H9 (cell line): ENCODE measurements at regions not wholly inside any gene's neighbourhood (a gene's known extent, or its start where the extent isn't known, plus 50 kb on each side); places are given as distances from the start of the nearest gene placed in this dataset.

Experiments
- DNase-seq: peaks from one replicate; pipeline ENCODE4 v3.0.0-alpha.2; 2017
- H2AFZ ChIP-seq: one replicate; pipeline ENCODE4 v1.6.1; 2013; ENCODE audit warnings: mild to moderate bottlenecking, low read length, control low read depth, moderate library complexity
- H2AK5ac ChIP-seq: 2 replicates; pipeline ENCODE4 v1.6.1; 2013; ENCODE audit warnings: low read length, control low read depth, mixed read lengths; ENCODE audit not compliant: insufficient read length
- H2BK120ac ChIP-seq: one replicate; pipeline ENCODE4 v1.6.1; 2013; ENCODE audit warnings: low read depth, mild to moderate bottlenecking, low read length, control low read depth, inconsistent platforms; ENCODE audit not compliant: poor library complexity, severe bottlenecking
- H2BK12ac ChIP-seq: 2 replicates; pipeline ENCODE4 v1.6.1; 2013; ENCODE audit warnings: low read length, control low read depth, mixed read lengths, low read depth; ENCODE audit not compliant: insufficient read length
- H2BK15ac ChIP-seq: 2 replicates; pipeline ENCODE4 v1.6.1; 2013; ENCODE audit warnings: low read depth, low read length, control low read depth
- H2BK20ac ChIP-seq: one replicate; pipeline ENCODE4 v1.6.1; 2013; ENCODE audit warnings: low read depth, mild to moderate bottlenecking, low read length, control low read depth, inconsistent platforms; ENCODE audit not compliant: poor library complexity, severe bottlenecking
- H2BK5ac ChIP-seq: 2 replicates; pipeline ENCODE4 v1.6.1; 2013; ENCODE audit warnings: low read length, control low read depth, mixed read lengths; ENCODE audit not compliant: insufficient read length
- H3K14ac ChIP-seq: 2 replicates; pipeline ENCODE4 v1.6.1; 2013; ENCODE audit warnings: low read length, control low read depth; ENCODE audit not compliant: insufficient read depth
- H3K18ac ChIP-seq: 2 replicates; pipeline ENCODE4 v1.6.1; 2013; ENCODE audit warnings: low read depth, mild to moderate bottlenecking, mixed read lengths, low read length, control low read depth; ENCODE audit not compliant: insufficient read length
- H3K23ac ChIP-seq: 2 replicates; pipeline ENCODE4 v1.6.1; 2013; ENCODE audit warnings: low read length, control low read depth, mixed read lengths, low read depth; ENCODE audit not compliant: insufficient read length
- H3K23me2 ChIP-seq: 2 replicates; pipeline ENCODE4 v1.6.1; 2013; ENCODE audit warnings: low read depth, mild to moderate bottlenecking, mixed read lengths, low read length, control low read depth; ENCODE audit not compliant: insufficient read length, poor library complexity, severe bottlenecking
- H3K27ac ChIP-seq: 2 replicates; pipeline ENCODE4 v1.5.1; 2013; ENCODE audit warnings: low read length, control low read depth, mixed read lengths, low read depth; ENCODE audit not compliant: insufficient read length
- H3K27me3 ChIP-seq: 2 replicates; pipeline ENCODE4 v1.6.1; 2013; ENCODE audit warnings: low read length, control low read depth, inconsistent platforms; ENCODE audit not compliant: insufficient read depth
- H3K4ac ChIP-seq: 2 replicates; pipeline ENCODE4 v1.6.1; 2013; ENCODE audit warnings: low read depth, mild to moderate bottlenecking, control low read depth, inconsistent platforms, low read length, moderate library complexity
- H3K4me1 ChIP-seq: 2 replicates; pipeline ENCODE4 v1.6.1; 2013; ENCODE audit warnings: low read length, control low read depth, inconsistent platforms; ENCODE audit not compliant: insufficient read depth
- H3K4me2 ChIP-seq: 2 replicates; pipeline ENCODE4 v1.6.1; 2013; ENCODE audit warnings: low read length, control low read depth, mixed read lengths; ENCODE audit not compliant: insufficient read length, insufficient read depth
- H3K56ac ChIP-seq: 2 replicates; pipeline ENCODE4 v1.6.1; 2013; ENCODE audit warnings: low read depth, mild to moderate bottlenecking, mixed read lengths, low read length, control low read depth; ENCODE audit not compliant: insufficient read length
- H3K79me1 ChIP-seq: 2 replicates; pipeline ENCODE4 v1.6.1; 2013; ENCODE audit warnings: low read depth, mild to moderate bottlenecking, moderate library complexity, low read length, control low read depth, inconsistent platforms; ENCODE audit not compliant: insufficient read depth, poor library complexity, severe bottlenecking
- H3K79me2 ChIP-seq: 2 replicates; pipeline ENCODE4 v1.6.1; 2013; ENCODE audit warnings: low read length, control low read depth, inconsistent platforms; ENCODE audit not compliant: insufficient read depth
- H3K9ac ChIP-seq: 2 replicates; pipeline ENCODE4 v1.6.1; 2013; ENCODE audit warnings: low read length, control low read depth, mixed read lengths; ENCODE audit not compliant: insufficient read length; ENCODE audit errors: extremely low read depth
- H3K9me3 ChIP-seq: one replicate; pipeline ENCODE4 v1.6.1; 2013; ENCODE audit warnings: low read depth, low read length, inconsistent platforms; ENCODE audit not compliant: control insufficient read depth
- H3T11ph ChIP-seq: one replicate; pipeline ENCODE4 v1.6.1; 2013; ENCODE audit warnings: mild to moderate bottlenecking, low read length, control low read depth, inconsistent platforms
- H4K20me1 ChIP-seq: one replicate; pipeline ENCODE4 v1.6.1; 2013; ENCODE audit not compliant: control insufficient read depth, insufficient read length, insufficient read depth
- H4K5ac ChIP-seq: 2 replicates; pipeline ENCODE4 v1.6.1; 2013; ENCODE audit warnings: low read depth, mild to moderate bottlenecking, mixed read lengths, low read length, control low read depth; ENCODE audit not compliant: insufficient read length
- H4K8ac ChIP-seq: replicated peaks from 2 replicates; pipeline ENCODE4 v1.6.1; 2013; ENCODE audit warnings: low read length, control low read depth, mixed read lengths, low read depth; ENCODE audit not compliant: insufficient read length
- H4K91ac ChIP-seq: 2 replicates; pipeline ENCODE4 v1.6.1; 2013; ENCODE audit warnings: low read depth, mild to moderate bottlenecking, moderate library complexity, mixed read lengths, low read length, control low read depth; ENCODE audit not compliant: insufficient read length
- H3K27ac Mint-ChIP-seq, 3 experiments: 2 replicates in 2 of 3; 3 replicates in 1 of 3; pipeline ENCODE4 v1.8.0; 2020 to 2021; ENCODE audit warnings: mixed read lengths in 3 of 3, mild to moderate bottlenecking in 1 of 3, moderate library complexity in 1 of 3
- H3K27me3 Mint-ChIP-seq: 2 replicates; pipeline ENCODE4 v1.8.0; 2021; ENCODE audit warnings: low read depth, mild to moderate bottlenecking, moderate library complexity, mixed read lengths
- H3K36me3 Mint-ChIP-seq, 3 experiments: 2 replicates in 2 of 3; 3 replicates in 1 of 3; pipeline ENCODE4 v1.8.0; 2020 to 2021; ENCODE audit warnings: low read depth in 3 of 3, mixed read lengths in 3 of 3; ENCODE audit not compliant: insufficient read depth in 1 of 3
- H3K4me1 Mint-ChIP-seq, 2 experiments: 2 replicates each; pipeline ENCODE4 v1.8.0; 2020; ENCODE audit warnings: mixed read lengths in 2 of 2
- H3K4me3 Mint-ChIP-seq, 2 experiments: 2 replicates in 1 of 2; 3 replicates in 1 of 2; pipeline ENCODE4 v1.8.0; 2020 to 2021; ENCODE audit warnings: mild to moderate bottlenecking in 2 of 2, mixed read lengths in 2 of 2, moderate library complexity in 1 of 2
- H3K9me3 Mint-ChIP-seq, 2 experiments: 2 replicates in 1 of 2; 3 replicates in 1 of 2; pipeline ENCODE4 v1.8.0; 2020; ENCODE audit warnings: mild to moderate bottlenecking in 2 of 2, mixed read lengths in 2 of 2, moderate library complexity in 1 of 2
- CTCF ChIP-seq: fragments of 200-600 bp; sonication (generic); conservative IDR thresholded peaks from 3 replicates; pipeline ENCODE4 v1.8.0; 2021; ENCODE audit warnings: antibody characterized with exemption, mild to moderate bottlenecking
- WGBS: extraction: QIAGEN DNeasy Blood & Tissue Kit; methylation state at CpG from one replicate; pipeline ENCODE4 v1.1.7; 2013; ENCODE audit warnings: missing lambda C conversion rate, low lambda C conversion rate, mixed read lengths; ENCODE audit not compliant: insufficient read length; ENCODE audit errors: extremely low coverage; 5-methylcytosine and 5-hydroxymethylcytosine counted together

GRCh38 chr18:75587131-75587530 is 159.6 kb upstream of the SMIM21 start:
- no peak overlapping the region for H3K56ac ChIP-seq
- DNase-seq, result no peak
- no peak overlapping the region for H3K23ac ChIP-seq
- Mint-ChIP-seq H3K4me3 (no peak overlapping the region), H3K27ac (no peak overlapping the region), H3K4me1 (peaks cover 9 to 10% of the 10 kb centered on the region in 2 experiments), H3K27me3 (no peaks in the 10 kb centered on the region), H3K36me3 (peaks cover 5 to 9% (median 5%) of the 10 kb centered on the region in 3 experiments; a peak in 6 of 7 replicates), H3K9me3 (peaks cover 14 to 19% of the 10 kb centered on the region in 2 experiments)
- no peaks in the 10 kb centered on the region for H4K20me1 ChIP-seq
- no peaks in the 10 kb centered on the region for H3K9me3 ChIP-seq
- no peak overlapping the region for H3K18ac ChIP-seq
- H2BK120ac ChIP-seq, result no peak overlapping the region
- H2AK5ac ChIP-seq, result no peak overlapping the region
- H4K8ac ChIP-seq, result no peak overlapping the region
- no peak overlapping the region for H4K5ac ChIP-seq
- no peak overlapping the region for H2BK5ac ChIP-seq
- no peaks in the 10 kb centered on the region for H3K79me2 ChIP-seq
- no peak overlapping the region for H2AFZ ChIP-seq
- no peak overlapping the region for H3K4me2 ChIP-seq
- no peak for TF ChIP-seq CTCF
- H4K91ac ChIP-seq, result no peak overlapping the region
- no peak overlapping the region for H3K27ac ChIP-seq
- H2BK20ac ChIP-seq, result no peak overlapping the region
- no peak overlapping the region for H3K4ac ChIP-seq
- peaks cover 4% of the 10 kb centered on the region; the same call in 1 of the 2 replicates for H3K4me1 ChIP-seq
- H2BK12ac ChIP-seq, result no peak overlapping the region
- H3K79me1 ChIP-seq, result no peaks in the 10 kb centered on the region
- H3T11ph ChIP-seq, result no peak overlapping the region
- no peaks in the 10 kb centered on the region for H3K23me2 ChIP-seq
- WGBS, result no CpG with 5 or more reads among the region's 6 CpGs
- H3K27me3 ChIP-seq, result no peaks in the 10 kb centered on the region
- H2BK15ac ChIP-seq, result no peak overlapping the region
- H3K9ac ChIP-seq, result no peak overlapping the region
- H3K14ac ChIP-seq, result no peak overlapping the region
